Activated CD8-positive, alpha-beta memory T cell treated with anti-CD3 and anti-CD28 coated beads, Interleukin-2, amount 50 U/mL, for 24 hours (primary cell): ENCODE measurements at regions not wholly inside any gene's neighbourhood (a gene's known extent, or its start where the extent isn't known, plus 50 kb on each side); places are given as distances from the start of the nearest gene placed in this dataset.

Source experiments
- DNase-seq: peaks from one replicate; pipeline ENCODE4 v3.0.0-alpha.2; 2020; ENCODE audit errors: extremely low read depth

DNA sequence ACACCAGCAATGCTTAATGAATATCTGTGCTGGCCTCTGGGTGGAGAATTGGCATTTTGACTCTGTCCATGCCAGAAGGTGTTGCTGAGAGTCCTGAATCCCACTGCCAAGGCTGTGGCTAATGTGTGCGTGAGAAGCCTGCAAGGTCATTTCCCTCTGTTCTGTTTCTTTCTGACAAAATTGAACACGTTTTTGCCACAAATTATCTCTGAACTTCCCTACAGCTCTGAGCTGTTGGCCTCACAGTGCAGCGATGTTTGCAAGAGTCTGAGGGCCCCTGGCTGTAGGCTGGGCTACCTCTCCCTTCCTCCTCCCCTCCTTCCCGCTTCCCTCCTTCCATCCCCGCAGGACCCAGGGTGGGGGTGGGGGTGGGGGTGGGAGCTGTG is 154.1 kb upstream of the HS6ST1 start:
- DNase-seq = no peak

DNA sequence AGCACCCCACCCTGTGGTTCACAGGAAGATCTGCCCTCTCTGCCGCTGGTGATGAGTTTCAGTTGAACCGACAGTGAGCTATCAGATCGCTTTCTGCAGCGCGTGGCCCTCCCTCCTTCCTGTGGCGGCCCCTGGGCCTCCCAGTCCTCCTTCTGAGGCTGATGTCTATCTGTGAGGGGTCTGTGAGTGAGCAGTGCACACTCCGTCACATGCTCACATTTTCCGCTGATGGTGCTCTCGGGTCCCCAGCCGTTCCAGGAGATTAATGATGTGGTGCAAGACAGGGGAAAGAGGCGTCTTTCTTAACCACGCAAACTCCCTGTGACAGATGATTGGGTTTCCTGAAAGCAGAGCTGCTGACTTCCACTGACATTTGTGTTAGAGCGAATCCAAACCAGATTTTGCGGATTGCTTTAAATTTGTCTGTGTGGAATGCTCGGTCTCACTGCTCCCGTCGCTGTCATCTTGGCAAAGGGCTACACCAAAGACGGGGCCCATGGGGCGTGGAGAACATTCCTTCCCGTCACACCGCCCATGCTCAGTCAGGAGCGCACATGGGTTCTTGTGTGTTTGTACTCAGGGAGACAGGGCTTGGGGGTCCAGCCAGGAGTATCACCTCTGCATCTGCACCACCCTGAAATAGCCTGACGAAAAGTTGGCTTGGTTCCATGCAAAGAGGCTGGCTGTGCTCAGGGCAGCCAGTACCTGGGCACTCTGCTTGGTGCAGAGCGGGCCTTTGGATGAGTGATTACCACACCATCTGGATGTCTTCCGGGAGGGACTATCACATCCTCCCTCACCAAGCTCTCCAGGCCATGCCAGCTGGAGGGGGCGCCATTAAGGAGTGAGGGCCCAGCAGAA is 154.7 kb upstream of the HS6ST1 start:
- DNase-seq = peak; percentile 30

DNA sequence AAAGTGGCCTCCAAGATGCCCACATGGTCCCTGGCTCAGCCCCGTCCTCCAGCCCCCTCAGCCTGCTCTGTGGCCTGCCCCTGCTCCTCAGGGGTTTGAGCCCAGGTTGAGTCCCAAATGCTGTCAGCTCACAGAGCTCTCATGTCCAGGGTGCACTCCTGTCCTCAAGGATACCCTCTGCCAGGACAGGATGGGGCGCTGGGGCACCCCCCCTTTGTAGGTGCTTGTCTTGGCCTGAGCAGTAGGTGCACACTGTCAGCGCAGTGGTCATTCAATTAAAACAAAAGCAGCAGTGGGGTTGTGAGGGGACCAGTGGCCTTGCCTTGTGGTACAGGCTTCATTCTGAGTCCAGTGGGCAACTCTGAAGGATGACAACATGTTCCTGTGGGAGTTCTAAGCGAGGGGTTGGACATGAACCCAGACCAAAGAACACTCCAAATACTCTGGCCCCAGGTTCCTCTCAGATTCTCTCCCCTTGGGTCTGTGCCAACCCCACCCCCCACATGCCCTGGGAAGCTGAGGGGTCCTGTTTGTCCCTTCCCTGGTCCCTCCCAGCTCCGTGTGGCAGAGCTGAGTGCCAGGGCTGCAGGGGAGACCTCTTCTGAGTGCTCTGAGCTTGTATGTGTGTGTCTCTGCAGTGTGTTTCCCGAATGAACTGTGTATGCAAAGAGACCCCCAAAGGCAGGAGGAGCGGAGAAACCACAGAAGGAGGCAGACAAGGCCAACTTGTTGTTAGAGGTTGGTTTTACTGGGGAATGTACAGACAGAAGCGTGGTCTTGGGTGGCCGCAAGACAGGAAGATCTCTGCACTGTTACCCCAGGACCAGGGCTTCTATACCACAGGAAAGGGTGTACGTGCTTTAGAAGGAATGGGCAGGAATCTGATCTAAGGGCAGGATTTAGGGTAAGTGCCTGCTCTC is 155.6 kb upstream of the HS6ST1 start:
- DNase-seq = no peak

DNA sequence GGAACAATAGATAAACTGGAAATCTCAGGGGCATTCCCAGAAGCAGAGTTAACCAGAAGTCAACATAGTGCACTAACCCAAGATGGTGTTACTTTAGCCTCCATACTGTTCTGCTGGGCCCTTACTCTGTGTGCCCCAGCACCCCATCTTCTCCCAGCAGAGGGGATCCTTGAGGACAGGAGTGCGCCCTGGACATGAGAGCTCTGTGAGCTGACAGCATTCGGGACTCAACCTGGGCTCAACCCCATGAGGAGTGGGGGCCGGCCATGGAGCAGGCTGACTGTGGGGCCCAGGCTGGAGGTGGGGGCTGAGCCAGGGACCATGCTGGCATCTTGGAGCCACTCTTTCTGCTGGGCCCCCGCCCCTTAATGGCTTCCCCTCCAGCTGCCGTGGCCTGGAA is 156.3 kb upstream of the HS6ST1 start:
- DNase-seq = no peak

DNA sequence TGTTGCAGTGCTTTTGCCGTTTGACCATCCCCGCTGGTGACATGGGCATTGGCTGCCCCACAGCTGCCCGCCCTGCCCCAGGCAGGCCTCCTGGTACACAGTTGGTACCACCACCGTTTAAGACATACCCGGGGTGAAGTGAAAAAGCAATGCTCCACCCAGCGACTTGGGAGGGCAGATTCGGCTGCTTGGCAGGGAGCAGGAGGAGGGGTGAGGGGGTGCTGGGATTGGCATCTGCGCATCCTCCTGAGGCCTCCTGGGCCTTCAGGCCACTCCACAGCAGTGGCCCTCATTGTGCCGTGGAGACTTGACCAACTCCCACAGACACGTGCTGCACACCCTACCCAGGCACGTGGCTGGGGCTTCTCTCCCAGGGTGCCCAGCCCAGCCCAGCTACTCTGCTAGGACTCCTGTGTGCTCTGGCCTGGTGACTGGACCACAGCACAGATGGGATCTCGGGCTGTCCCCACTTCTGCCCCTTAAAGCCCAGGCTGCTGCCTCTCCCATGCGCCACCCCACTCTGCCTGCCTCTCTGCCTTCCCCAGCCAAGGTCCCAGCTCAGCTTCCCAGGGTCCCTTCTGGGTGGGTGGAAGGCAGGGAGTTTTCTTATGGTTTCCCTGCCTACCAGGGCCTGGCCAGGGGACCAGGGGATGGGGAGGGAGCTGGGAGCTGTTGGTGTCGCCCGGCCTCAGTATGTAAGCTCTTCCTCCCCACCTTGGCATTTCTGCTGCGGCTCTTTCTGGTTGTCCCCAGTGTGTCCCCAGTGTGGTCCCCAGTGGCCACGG is 157.0 kb upstream of the HS6ST1 start:
- no peak for DNase-seq

DNA sequence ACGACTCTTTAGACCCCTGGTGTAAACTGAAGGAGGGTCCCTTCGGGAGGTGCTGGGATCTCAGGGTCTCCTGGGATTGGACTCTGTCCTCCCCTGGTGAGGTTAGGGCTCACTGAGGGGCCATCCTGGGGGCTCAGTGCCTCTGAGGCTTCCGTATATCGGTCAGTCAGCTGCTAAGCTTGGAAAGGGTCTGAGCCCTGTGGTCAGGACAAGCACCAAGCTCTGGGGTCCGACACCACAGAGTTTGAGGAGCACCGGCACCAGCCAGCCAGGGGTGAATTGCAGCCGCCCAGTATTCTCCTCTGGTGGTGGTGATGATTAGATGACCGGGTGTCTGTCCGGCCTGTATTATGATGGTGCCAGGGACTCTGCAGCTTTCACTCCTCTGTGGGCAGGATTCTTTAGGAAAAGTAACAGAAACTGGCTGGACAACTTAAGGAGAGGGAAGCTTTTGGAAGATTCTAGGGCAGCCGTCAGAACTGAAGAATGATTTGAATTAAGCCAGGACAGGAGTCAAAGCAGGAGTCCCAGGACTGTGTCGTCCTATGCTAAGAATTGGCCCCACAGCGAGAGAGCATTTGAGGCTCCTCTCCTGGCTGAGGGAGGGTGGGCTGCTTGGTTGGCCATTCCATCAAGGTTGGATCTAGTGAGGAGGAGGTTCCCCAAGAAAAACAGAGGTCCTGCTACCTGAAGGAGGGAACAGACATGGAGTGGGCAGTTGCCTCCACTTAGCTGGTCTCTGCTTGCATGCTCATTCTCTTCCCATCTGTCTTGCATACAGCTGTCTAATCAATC is 158.6 kb upstream of the HS6ST1 start:
- DNase-seq = no peak

DNA sequence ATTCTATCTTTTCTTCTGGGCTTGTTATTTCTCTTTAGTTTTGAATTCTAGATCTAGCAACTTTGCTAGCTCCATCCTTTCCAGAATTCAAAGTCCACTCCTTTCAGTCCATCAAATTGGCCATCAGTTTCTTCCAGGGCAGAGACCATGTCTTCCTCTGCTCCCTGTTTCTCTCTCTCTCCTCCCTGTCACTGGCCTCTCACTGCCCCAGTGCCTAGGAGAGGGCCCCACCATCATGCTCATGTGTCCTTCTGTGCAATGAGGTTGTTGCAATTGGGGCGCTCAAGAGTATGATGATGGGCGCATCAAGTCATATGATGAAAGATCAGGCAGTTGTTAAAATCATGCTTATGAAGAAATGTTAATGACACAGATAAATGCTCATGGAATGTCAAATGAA is 159.2 kb upstream of the HS6ST1 start:
- no peak for DNase-seq

DNA sequence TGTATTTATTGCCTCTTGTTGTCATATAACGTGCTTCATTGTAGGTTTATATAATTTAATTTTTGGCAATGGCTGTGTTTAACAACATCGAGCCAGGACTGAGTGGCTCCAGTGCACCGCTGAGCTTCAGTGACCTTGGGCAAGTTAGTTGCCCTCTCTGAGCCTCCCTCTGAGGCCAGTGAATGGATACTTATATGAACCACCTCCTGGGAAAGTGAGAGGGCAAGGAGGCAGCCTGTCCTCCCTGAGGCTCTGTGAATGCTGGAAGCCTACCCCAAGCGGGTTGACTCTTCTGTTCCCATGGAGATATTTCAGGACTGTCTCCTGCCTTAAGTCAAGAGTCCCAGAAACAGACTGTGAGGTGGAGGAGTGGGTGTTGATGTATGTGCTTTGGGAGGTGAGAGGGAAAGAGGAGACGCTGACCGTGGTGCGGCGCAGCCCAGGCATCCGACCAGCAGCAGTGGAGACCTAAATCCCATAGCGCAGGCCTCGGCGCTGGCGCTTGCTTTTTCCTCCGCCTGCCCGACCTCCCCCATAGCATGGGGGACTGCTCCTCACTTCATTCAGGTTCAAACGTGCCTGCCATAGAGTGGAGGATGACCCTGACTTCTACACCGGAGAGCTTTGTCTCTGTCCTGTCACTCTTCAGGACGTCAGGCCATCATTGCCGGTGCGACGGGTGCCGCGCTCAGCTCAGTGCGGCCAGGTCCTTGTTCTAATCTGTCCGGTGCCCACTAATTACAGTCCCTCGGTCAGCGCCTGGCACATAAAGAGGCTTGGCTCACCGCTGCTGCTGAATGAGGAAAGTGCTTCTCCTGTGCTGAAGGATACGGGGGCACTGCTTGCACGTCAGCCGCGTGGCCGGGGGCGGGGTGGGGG is 167.3 kb upstream of the HS6ST1 start:
- no peak for DNase-seq

DNA sequence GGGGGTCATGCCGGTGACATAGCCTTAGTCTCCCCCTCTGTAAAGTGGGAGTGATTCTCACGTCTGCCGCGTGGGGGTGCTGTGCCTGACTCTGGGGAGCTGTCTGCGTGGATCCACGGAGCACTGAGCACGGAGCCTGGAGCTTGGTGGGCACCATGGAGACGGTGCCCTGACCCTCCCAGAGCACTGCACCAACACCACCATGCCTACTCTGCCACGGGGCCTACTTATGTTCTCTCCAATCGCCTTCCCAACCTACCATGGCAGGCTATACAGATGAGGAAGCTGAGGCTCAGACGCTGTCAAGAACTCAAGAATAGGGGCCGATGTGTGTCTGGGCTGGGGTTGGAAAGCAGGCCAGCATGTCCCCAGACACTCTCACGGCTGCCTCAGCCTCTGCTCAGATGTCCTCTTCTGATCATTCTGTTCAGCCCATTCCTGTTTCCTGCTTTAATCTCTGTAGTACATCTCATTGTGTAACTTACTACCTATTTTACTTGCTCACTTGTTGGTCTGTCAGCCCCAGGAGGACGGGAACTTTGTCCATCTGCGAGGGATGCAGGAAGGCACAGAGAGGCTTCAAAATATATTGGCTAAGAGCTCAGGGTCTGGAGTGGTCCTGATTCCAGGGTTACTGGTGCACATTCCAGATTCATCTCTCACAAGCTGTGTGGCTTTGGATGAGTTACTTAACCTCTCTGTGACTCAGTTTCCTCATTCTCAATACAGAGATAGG is 168.1 kb upstream of the HS6ST1 start:
- no peak for DNase-seq

DNA sequence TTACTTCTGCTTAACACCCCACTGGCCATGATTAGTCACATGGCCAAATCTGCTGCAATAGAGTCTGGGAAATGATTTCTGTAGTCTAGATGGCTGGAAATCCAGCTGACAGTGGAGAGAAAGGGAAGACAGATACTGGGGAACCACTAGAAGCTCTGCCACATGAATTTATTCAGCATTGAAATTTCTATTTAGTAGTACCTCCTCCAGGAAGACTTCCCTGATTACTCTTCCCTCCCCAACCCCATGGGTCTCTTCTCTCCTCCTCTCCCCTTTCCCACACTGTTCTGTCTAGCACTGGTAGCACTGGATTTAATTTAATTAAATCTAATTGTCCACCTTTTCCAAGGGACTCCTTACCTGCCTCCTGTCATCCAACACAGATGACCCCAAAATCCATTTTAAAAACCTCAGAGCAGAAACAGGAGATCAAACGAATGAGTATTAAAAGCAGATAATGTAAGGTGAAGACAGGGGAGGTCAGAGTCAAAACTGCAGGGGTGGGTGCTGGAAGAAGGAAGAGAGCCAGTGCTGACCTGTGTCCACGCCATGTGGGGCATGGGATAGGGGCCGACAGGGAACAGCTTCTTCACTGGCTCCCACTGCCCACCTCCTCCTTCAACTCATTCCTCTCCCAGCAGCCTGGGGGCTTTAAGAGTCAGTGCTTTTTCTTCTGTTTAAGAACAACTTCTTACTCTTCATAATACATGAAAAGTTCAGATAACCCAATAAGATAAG is 169.2 kb upstream of the HS6ST1 start:
- DNase-seq = no peak

DNA sequence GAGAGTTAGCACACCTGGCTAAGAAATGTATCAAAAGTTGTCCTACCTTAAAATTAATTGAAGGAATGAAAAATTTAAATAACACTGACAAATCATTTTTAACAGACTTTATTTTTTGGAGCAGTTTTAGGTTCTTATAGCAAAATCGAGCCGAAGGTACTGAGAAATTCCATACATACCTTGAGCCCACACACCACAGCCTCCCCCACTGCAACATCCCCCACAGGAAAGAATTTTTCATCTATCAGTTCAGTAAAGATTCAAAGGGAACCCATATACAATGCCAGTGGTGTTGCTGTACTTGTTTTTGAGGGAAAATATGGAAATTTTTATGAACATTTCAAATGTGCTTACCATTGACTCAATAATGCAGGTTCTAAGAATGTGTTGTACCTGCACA is 169.8 kb upstream of the HS6ST1 start:
- DNase-seq = no peak

DNA sequence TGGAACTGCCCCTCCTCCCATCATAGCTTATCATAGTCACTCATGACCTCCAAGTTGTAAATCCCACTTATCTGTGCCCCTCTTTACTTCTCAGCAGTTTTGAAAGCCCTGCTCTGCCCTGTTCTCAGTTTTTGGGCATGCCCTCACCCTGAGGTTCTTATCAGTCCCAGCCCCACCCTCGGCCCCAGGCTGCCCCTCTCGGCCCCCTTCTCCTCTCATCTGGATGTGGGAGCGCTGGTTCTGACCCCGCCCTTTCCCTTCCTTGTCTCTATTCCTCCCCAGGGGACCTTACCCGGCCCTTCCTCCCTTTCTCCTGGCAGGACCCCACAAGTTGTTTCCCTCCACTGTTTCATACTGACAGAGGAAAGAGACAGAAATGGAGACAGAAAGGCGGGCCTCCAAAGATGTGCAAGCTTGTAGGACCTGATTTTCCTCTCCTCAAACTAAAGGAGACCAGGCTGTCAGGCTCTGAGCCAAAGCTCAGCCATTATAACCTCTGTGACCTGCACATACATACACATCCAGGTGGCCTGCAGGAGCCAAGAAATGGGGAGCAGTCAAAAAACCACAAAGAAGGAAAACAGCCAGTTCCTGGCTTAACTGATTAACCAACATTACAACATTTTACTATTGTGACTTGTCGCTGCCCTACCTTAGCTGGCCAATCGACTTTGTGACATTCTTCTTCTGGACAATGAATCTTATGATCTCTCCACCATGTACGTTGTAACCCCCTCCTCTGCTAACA is 171.0 kb upstream of the HS6ST1 start:
- DNase-seq = no peak

DNA sequence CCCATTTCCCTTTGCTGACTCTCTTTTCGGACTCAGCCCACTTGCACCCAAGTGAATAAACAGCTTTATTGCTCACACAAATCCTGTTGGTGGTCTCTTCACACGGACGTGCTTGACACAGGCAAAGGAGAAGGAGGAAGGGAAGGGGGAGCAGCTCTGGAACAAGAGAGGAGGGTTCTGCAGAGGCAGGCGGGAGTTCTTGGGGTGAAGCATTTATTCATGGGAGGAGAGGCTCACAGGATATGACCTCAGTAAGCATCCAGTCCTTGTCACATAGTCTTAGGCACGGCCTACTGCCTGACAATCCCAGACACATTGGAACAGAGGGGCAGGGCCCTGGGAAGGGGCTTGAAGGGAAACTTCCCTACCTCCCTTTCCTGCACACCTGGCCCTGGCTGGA is 171.7 kb upstream of the HS6ST1 start:
- no peak for DNase-seq

DNA sequence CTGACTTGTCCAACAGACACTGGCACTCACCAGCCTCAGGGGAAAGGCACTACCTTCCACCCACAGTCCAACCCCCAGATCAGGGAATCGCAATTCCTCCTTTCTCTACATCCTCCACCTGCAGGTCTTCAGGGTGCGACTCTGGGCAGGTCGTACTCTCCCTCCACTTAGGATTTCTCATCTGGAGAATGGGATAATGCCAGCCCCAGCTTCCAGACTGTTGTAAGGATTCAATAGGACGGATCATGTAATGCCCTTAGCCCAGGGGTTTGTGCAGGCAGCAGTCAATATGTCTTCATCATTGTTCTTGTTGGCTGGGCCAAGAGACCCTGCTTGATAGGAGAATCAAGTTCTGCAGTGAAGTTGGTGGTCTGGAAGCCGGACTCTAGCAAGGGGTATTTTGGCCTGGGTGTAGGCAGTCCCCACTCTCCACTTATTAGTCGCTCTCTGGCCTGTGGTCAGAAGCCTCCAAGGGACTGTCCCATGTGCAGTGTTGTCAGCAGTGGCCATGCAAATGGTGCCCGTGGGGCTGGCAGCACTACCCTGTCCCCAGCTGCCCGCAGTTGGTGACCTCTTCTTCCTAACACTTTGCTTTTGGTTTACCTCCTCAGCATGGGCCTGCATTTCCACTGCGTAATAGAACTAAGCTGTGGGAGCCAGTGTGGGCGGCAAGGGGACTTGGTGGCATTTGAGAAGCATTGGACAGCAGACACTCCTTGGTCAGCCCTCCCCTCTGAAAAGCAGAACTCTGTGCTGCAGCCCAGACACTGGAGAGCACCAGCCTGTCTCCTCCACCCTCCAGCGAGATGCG is 172.4 kb upstream of the HS6ST1 start:
- DNase-seq = no peak

DNA sequence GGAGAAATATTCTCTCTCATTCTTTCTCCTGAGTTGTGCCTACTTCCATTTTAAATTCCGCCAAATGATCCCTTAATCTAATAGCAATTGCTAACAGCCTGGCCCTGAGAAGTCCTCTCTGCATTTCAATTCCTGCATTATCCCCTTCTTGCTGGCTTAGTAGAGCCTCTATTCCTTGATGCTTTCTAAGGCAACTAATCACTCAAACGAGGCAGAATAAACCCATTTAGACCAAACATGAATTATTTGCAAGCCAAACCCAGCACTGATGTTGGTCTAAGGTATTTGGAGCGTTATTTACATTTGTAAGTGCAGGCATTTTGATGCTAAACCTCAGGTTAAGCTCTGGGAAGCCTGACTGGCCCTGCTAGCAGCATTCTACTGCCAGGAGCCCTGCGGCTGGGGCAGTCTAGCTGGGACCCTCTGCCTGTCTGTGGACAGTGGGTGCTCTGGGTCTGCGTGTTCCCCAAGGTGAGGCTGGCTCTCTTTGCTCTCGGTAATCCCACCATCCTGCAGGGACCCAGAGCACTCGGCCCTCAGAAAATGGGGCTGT is 173.1 kb upstream of the HS6ST1 start:
- DNase-seq = no peak

DNA sequence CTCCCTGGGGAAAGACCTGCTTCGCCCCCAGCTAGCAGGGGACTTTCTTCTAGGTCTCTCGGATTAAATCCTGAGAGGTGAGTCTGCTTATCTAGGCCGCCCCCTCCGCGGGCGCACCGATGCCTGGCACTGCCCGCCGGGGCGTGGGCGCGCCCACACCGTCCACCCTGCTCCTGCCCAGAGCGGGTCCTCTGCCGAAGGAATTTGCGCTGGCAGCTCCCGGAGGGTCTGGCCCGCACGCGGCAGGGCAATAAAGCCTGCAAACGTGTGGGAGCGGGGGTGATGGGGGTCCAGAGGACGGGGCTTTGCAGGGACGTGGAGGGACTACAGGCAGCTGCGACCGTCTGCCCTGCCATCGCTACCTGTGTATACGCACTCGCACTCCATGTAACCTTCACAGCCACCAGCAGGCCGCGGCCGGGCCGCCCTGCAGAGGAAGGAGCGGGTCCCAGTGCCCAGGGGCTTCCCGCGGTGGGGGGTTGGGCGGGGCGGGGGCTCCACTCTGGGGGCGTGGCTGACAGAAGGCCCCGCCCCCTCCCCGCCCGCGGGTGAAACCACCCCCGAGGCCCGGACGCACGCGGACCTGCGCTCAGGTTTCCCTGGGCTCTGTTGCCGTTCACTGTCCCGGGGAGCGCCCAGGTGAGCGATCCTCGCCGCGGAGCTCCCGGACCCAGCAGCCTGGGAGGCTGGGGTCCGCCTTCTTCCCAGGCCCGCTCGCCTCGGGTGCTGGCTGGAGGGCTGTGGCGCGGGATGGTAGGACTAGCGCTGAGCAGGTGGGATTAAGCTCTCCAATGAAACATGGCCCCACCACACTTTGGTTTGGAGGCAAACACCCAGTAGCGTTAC is 174.5 kb upstream of the HS6ST1 start:
- DNase-seq = no peak
